SK-N-SH (cell line): ENCODE measurements at regions not wholly inside any gene's neighbourhood (a gene's known extent, or its start where the extent isn't known, plus 50 kb on each side); places are given as distances from the start of the nearest gene placed in this dataset.

Source experiments
- CTCF ChIA-PET: fragments of 300-600, 350-600 bp; formaldehyde crosslinking; extraction: SDS; loops from one replicate; lab custom pipeline; 2021; lab: Yijun Ruan, JAX
- POLR2A ChIA-PET: fragments of 350-600 bp; sonication (Branson Sonifier 250); formaldehyde crosslinking; extraction: SDS; loops from one replicate; lab custom pipeline; 2020; ENCODE audit warnings: antibody characterized with exemption, inconsistent platforms; lab: Yijun Ruan, JAX
- DNase-seq: peaks from one replicate; pipeline ENCODE4 v3.0.0; 2012
- H2AFZ ChIP-seq: fragments of 200-600 bp; sonication (generic); 2 replicates; pipeline ENCODE4 v1.8.1; 2016; ENCODE audit warnings: antibody characterized with exemption, mild to moderate bottlenecking, low read depth
- H3F3A ChIP-seq: fragments of 200-600 bp; sonication (generic); replicated peaks from 2 replicates; pipeline ENCODE3; 2016; ENCODE audit warnings: antibody characterized with exemption, mild to moderate bottlenecking; ENCODE audit not compliant: insufficient read depth
- H3K27ac ChIP-seq, 2 experiments: fragments of 200-500 bp in 1 of 2; fragments of 200-600 bp in 1 of 2; sonication (Bioruptor generic) in 1 of 2; sonication (generic), shearing (Covaris generic) in 1 of 2; 2 replicates each; pipeline versions ENCODE4 v1.5.1 to v1.6.1; 2014 to 2016; ENCODE audit warnings: low read depth in 2 of 2, inconsistent platforms in 1 of 2, low read length in 1 of 2, mild to moderate bottlenecking in 1 of 2, mixed read lengths in 1 of 2
- H3K27me3 ChIP-seq: fragments of 200-600 bp; sonication (generic), shearing (Covaris generic); 2 replicates; pipeline ENCODE4 v1.6.1; 2016; ENCODE audit warnings: mixed run types; ENCODE audit not compliant: insufficient read depth
- H3K36me3 ChIP-seq, 2 experiments: fragments of 200-500 bp in 1 of 2; fragments of 200-600 bp in 1 of 2; sonication (Bioruptor generic) in 1 of 2; sonication (generic) in 1 of 2; replicated peaks in 1 of 2; 2 replicates each; pipeline versions ENCODE3 to v1.5.1; 2014 to 2016; ENCODE audit warnings: low read length in 1 of 2, mild to moderate bottlenecking in 1 of 2; ENCODE audit not compliant: insufficient read depth in 2 of 2, control insufficient read depth in 1 of 2
- H3K4me1 ChIP-seq, 2 experiments: fragments of 200-500 bp in 1 of 2; fragments of 200-600 bp in 1 of 2; sonication (Bioruptor generic) in 1 of 2; sonication (generic), shearing (Covaris generic) in 1 of 2; 2 replicates each; pipeline versions ENCODE4 v1.5.1 to v1.6.1; 2014 to 2016; ENCODE audit warnings: low read depth in 1 of 2, low read length in 1 of 2, mixed run types in 1 of 2; ENCODE audit not compliant: insufficient read depth in 2 of 2, control insufficient read depth in 1 of 2
- H3K4me2 ChIP-seq: fragments of 200-600 bp; sonication (generic), shearing (Covaris generic); 2 replicates; pipeline ENCODE4 v1.6.1; 2017; ENCODE audit warnings: mixed run types
- H3K4me3 ChIP-seq, 2 experiments: fragments of 200-500 bp in 1 of 2; fragments of 200-600 bp in 1 of 2; sonication (Bioruptor generic) in 1 of 2; sonication (generic), shearing (Covaris generic) in 1 of 2; 2 replicates each; pipeline versions ENCODE4 v1.5.1 to v1.8.1; 2014 to 2016; ENCODE audit warnings: low read depth in 2 of 2, inconsistent platforms in 1 of 2, low read length in 1 of 2, mild to moderate bottlenecking in 1 of 2, mixed read lengths in 1 of 2, moderate library complexity in 1 of 2
- H3K79me2 ChIP-seq: fragments of 200-600 bp; sonication (generic); 2 replicates; pipeline ENCODE4 v1.8.1; 2017; ENCODE audit warnings: mild to moderate bottlenecking; ENCODE audit not compliant: insufficient read depth
- H3K9ac ChIP-seq: fragments of 200-600 bp; sonication (generic); 2 replicates; pipeline ENCODE4 v1.6.1; 2017; ENCODE audit warnings: mixed run types
- H3K9me2 ChIP-seq: fragments of 200-600 bp; sonication (generic); 2 replicates; pipeline ENCODE4 v1.6.1; 2017; ENCODE audit warnings: mixed run types
- H3K9me3 ChIP-seq: fragments of 200-600 bp; sonication (generic); 2 replicates; pipeline ENCODE4 v1.6.1; 2017; ENCODE audit warnings: mixed run types, mild to moderate bottlenecking, moderate library complexity
- H4K20me1 ChIP-seq: fragments of 200-600 bp; sonication (generic); 2 replicates; pipeline ENCODE4 v1.6.1; 2017; ENCODE audit warnings: mild to moderate bottlenecking, mixed run types; ENCODE audit not compliant: insufficient read depth
- EP300 ChIP-seq, 2 experiments: IDR thresholded peaks; 2 replicates each; pipeline versions ENCODE4 v1.4.0 to v1.6.1; 2012; ENCODE audit warnings: borderline replicate concordance in 1 of 2, low read depth in 1 of 2, low read length in 1 of 2
- FOSL2 ChIP-seq: IDR thresholded peaks from 2 replicates; pipeline ENCODE4 v1.4.0; 2012; ENCODE audit warnings: low read depth, mild to moderate bottlenecking, moderate library complexity, borderline replicate concordance
- FOXM1 ChIP-seq: IDR thresholded peaks from 2 replicates; pipeline ENCODE4 v1.4.0; 2012; ENCODE audit warnings: low read depth, mild to moderate bottlenecking
- JUND ChIP-seq: IDR thresholded peaks from 2 replicates; pipeline ENCODE4 v1.4.0; 2012
- NFIC ChIP-seq: IDR thresholded peaks from 2 replicates; pipeline ENCODE4 v1.4.0; 2012; ENCODE audit warnings: borderline replicate concordance
- NRF1 ChIP-seq: IDR thresholded peaks from 2 replicates; pipeline ENCODE4 v1.6.1; 2012; ENCODE audit warnings: low read depth, mild to moderate bottlenecking, low read length
- RAD21 ChIP-seq: IDR thresholded peaks from 2 replicates; pipeline ENCODE4 v1.6.1; 2012; ENCODE audit warnings: mild to moderate bottlenecking, low read length
- RCOR1 ChIP-seq: fragments of 150-350 bp; IDR thresholded peaks from 2 replicates; pipeline ENCODE4 v1.6.1; 2017; ENCODE audit warnings: antibody characterized with exemption, low read length
- RFX5 ChIP-seq: IDR thresholded peaks from 2 replicates; pipeline ENCODE4 v1.6.1; 2012; ENCODE audit warnings: mild to moderate bottlenecking, improper control_type of control experiment, low read length
- RXRA ChIP-seq: IDR thresholded peaks from 2 replicates; pipeline ENCODE4 v1.4.0; 2012; ENCODE audit warnings: low read depth, mild to moderate bottlenecking, borderline replicate concordance
- SIN3A ChIP-seq: IDR thresholded peaks from 2 replicates; pipeline ENCODE4 v1.6.1; 2012; ENCODE audit warnings: low read depth, mild to moderate bottlenecking, low read length, moderate library complexity, borderline replicate concordance
- SMC3 ChIP-seq: IDR thresholded peaks from 2 replicates; pipeline ENCODE4 v1.6.1; 2012; ENCODE audit warnings: low read depth, low read length, improper control_type of control experiment
- TAF1 ChIP-seq: IDR thresholded peaks from 2 replicates; pipeline ENCODE4 v1.6.1; 2012; ENCODE audit warnings: low read depth, mild to moderate bottlenecking, low read length, moderate library complexity, borderline replicate concordance
- TCF12 ChIP-seq: IDR thresholded peaks from 2 replicates; pipeline ENCODE4 v1.4.0; 2012
- TEAD4 ChIP-seq: IDR thresholded peaks from 2 replicates; pipeline ENCODE4 v1.4.0; 2012; ENCODE audit warnings: mild to moderate bottlenecking, borderline replicate concordance; ENCODE audit not compliant: insufficient read depth
- YY1 ChIP-seq: IDR thresholded peaks from 2 replicates; pipeline ENCODE4 v1.4.0; 2012; ENCODE audit warnings: low read depth, mild to moderate bottlenecking
- WGBS: methylation state at CpG from one replicate; pipeline ENCODE4 v1.1.6; 2017; ENCODE audit warnings: low lambda C conversion rate; 5-methylcytosine and 5-hydroxymethylcytosine counted together
- TF ChIP-seq, protein P1 (sequence below): fragments of 150-350 bp; IDR thresholded peaks from 2 replicates; pipeline ENCODE4 v1.6.1; 2016; ENCODE audit warnings: mild to moderate bottlenecking, low read depth, low read length
- TF ChIP-seq, protein P2 (sequence below): fragments of 150-350 bp; IDR thresholded peaks from 2 replicates; pipeline ENCODE4 v1.6.1; 2017; ENCODE audit warnings: antibody characterized with exemption, low read length, low read depth, borderline replicate concordance
- TF ChIP-seq, protein P3 (sequence below): IDR thresholded peaks from 2 replicates; pipeline ENCODE4 v1.4.0; 2012; ENCODE audit warnings: low read depth, borderline replicate concordance

DNA sequence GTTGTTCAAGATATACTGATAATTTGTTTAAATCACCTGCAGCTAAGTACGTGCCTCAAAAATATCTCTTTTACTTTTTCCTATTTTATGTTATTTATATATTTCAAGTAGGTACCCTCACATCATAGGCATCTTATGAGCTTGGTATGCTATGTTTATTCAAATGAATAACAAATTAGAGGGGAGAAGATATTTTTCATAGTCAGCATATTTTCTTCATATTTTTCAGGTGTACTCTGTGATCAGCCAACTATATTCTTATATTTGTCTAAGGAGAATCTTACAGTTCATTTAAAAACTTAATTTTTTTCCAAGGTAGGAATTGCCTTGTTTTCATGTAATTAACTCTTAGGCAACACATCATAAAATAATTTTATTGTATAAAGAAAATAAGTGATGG is 421.1 kb upstream of the GRM7 start:
- WGBS: 18% methylated on average over 1 of the region's 1 CpG
- Histone ChIP-seq H3K9ac (no peak overlapping the region), H3K4me3 (no peak overlapping the region), H3K4me2 (no peak overlapping the region), H3K79me2 (no peaks in the 10 kb centered on the region), H3K27ac (no peak overlapping the region), H3K9me2 (no peaks in the 10 kb centered on the region), H3K4me1 (no peaks in the 10 kb centered on the region), H3K36me3 (no peaks in the 10 kb centered on the region), H2AFZ (no peak overlapping the region), H3K9me3 (0 out of 2 replicates have a peak, but pooled peaks cover 6% of the 10 kb centered on the region), H3K27me3 (no peaks in the 10 kb centered on the region), H4K20me1 (no peaks in the 10 kb centered on the region), H3F3A (no peaks in the 10 kb centered on the region)
- DNase-seq: no peak
- CTCF ChIA-PET: no interaction called here
- TF ChIP-seq, protein P1, sequence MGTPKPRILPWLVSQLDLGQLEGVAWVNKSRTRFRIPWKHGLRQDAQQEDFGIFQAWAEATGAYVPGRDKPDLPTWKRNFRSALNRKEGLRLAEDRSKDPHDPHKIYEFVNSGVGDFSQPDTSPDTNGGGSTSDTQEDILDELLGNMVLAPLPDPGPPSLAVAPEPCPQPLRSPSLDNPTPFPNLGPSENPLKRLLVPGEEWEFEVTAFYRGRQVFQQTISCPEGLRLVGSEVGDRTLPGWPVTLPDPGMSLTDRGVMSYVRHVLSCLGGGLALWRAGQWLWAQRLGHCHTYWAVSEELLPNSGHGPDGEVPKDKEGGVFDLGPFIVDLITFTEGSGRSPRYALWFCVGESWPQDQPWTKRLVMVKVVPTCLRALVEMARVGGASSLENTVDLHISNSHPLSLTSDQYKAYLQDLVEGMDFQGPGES: no peak
- no peak for TF ChIP-seq RXRA
- TF ChIP-seq SIN3A: no peak
- no peak for TF ChIP-seq NRF1
- no peak for TF ChIP-seq JUND
- no peak for TF ChIP-seq RCOR1
- TF ChIP-seq SMC3: no peak
- no peak for TF ChIP-seq TEAD4
- TF ChIP-seq FOSL2: no peak
- no peak for TF ChIP-seq RFX5
- TF ChIP-seq, protein P2, sequence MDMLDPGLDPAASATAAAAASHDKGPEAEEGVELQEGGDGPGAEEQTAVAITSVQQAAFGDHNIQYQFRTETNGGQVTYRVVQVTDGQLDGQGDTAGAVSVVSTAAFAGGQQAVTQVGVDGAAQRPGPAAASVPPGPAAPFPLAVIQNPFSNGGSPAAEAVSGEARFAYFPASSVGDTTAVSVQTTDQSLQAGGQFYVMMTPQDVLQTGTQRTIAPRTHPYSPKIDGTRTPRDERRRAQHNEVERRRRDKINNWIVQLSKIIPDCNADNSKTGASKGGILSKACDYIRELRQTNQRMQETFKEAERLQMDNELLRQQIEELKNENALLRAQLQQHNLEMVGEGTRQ: no peak
- TF ChIP-seq EP300 (IDR thresholded peaks at IDR 0.05; ENCODE audit: borderline replicate concordance in 1 of 2, low read depth in 1 of 2, low read length in 1 of 2): no peak
- no peak for TF ChIP-seq TCF12
- TF ChIP-seq RAD21: no peak
- TF ChIP-seq, protein P3, sequence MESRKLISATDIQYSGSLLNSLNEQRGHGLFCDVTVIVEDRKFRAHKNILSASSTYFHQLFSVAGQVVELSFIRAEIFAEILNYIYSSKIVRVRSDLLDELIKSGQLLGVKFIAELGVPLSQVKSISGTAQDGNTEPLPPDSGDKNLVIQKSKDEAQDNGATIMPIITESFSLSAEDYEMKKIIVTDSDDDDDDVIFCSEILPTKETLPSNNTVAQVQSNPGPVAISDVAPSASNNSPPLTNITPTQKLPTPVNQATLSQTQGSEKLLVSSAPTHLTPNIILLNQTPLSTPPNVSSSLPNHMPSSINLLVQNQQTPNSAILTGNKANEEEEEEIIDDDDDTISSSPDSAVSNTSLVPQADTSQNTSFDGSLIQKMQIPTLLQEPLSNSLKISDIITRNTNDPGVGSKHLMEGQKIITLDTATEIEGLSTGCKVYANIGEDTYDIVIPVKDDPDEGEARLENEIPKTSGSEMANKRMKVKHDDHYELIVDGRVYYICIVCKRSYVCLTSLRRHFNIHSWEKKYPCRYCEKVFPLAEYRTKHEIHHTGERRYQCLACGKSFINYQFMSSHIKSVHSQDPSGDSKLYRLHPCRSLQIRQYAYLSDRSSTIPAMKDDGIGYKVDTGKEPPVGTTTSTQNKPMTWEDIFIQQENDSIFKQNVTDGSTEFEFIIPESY: no peak
- TF ChIP-seq TAF1: no peak
- TF ChIP-seq NFIC: no peak
- TF ChIP-seq YY1: no peak
- no peak for TF ChIP-seq FOXM1
- POLR2A ChIA-PET: no interaction called here
